HepG2 (cell line): ENCODE measurements at regions not wholly inside any gene's neighbourhood (a gene's known extent, or its start where the extent isn't known, plus 50 kb on each side); places are given as distances from the start of the nearest gene placed in this dataset.

Experiments used
- ATAC-seq: fragments of 200-7000 bp; cut with Tn5 transposase; 3 replicates; pipeline ENCODE4 v1.9.1; 2020; ENCODE audit warnings: mild to moderate bottlenecking, moderate library complexity
- BruUV-seq: library from RNA; stranded (reverse); fragments of 400-500 nt; replicated peaks from 2 replicates; lab custom pipeline; 2021; lab: Mats Ljungman, UMichigan
- CTCF ChIA-PET: fragments of 300-600 bp; formaldehyde crosslinking; extraction: SDS; loops from one replicate; lab custom pipeline; 2021; ENCODE audit warnings: low total read pairs, inconsistent platforms, low intra/inter-chr PET ratio; lab: Yijun Ruan, JAX
- POLR2A ChIA-PET: fragments of 350-600 bp; sonication (Branson Sonifier 250); formaldehyde crosslinking; loops from one replicate; lab custom pipeline; 2020; ENCODE audit warnings: antibody characterized with exemption, inconsistent platforms; lab: Yijun Ruan, JAX
- DNase-seq: peaks from one replicate; pipeline ENCODE4 v3.0.0-alpha.2; 2015; ENCODE audit warnings: low spot score
- FAIRE-seq: peaks from 3 replicates; lab custom pipeline; 2011; peaks lifted over from hg19 to GRCh38; lab: Jason Lieb, UNC
- H2AFZ ChIP-seq: one replicate; pipeline ENCODE4 v1.6.1; 2011; ENCODE audit warnings: low read length, inconsistent platforms
- H3K27ac ChIP-seq: fragments of 300-600 bp; 3 replicates; pipeline ENCODE4 v1.8.0; 2011; ENCODE audit warnings: mixed run types, mild to moderate bottlenecking, mixed read lengths, low read length, inconsistent platforms; ENCODE audit not compliant: insufficient read depth; ENCODE audit errors: extremely low read length
- H3K27me3 ChIP-seq, 2 experiments: fragments of 200-600 bp in 1 of 2; 2 replicates in 1 of 2; 3 replicates in 1 of 2; pipeline versions ENCODE4 v1.6.0 to v1.8.0; 2011; ENCODE audit warnings: low read length in 2 of 2, mild to moderate bottlenecking in 2 of 2, moderate library complexity in 2 of 2, inconsistent platforms in 1 of 2; ENCODE audit not compliant: insufficient read depth in 2 of 2, control insufficient read depth in 1 of 2
- H3K36me3 ChIP-seq, 2 experiments: fragments of 200-600 bp in 1 of 2; replicated peaks in 1 of 2; 2 replicates in 1 of 2; 3 replicates in 1 of 2; pipeline versions ENCODE4 v1.5.1 to v1.8.0; 2011; ENCODE audit warnings: low read length in 2 of 2, inconsistent platforms in 1 of 2; ENCODE audit not compliant: insufficient read depth in 2 of 2, control insufficient read depth in 1 of 2
- H3K4me1 ChIP-seq: 2 replicates; pipeline ENCODE4 v1.5.1; 2012; ENCODE audit warnings: low read length, inconsistent platforms; ENCODE audit not compliant: insufficient read depth
- H3K4me2 ChIP-seq: 2 replicates; pipeline ENCODE4 v1.6.0; 2011; ENCODE audit warnings: low read depth, low read length, inconsistent platforms
- H3K4me3 ChIP-seq, 3 experiments: fragments of 200-600 bp in 1 of 3; sonication (generic), shearing (Covaris generic) in 1 of 3; replicated peaks in 1 of 3; 2 replicates each; pipeline ENCODE4 v1.5.1; 2011 to 2016; ENCODE audit warnings: low read length in 3 of 3, inconsistent platforms in 2 of 3, low read depth in 2 of 3, mild to moderate bottlenecking in 2 of 3, control low read depth in 1 of 3, mixed read lengths in 1 of 3; ENCODE audit not compliant: insufficient read depth in 1 of 3
- H3K79me2 ChIP-seq: one replicate; pipeline ENCODE4 v1.6.1; 2011; ENCODE audit warnings: low read length, inconsistent platforms; ENCODE audit not compliant: insufficient read depth
- H3K9ac ChIP-seq: 2 replicates; pipeline ENCODE4 v1.6.0; 2011; ENCODE audit warnings: mild to moderate bottlenecking, low read depth, low read length, inconsistent platforms; ENCODE audit not compliant: insufficient read depth
- H3K9me3 ChIP-seq: 2 replicates; pipeline ENCODE4 v1.5.1; 2012; ENCODE audit warnings: mild to moderate bottlenecking, low read length
- H4K20me1 ChIP-seq: 2 replicates; pipeline ENCODE4 v1.6.0; 2011; ENCODE audit warnings: inconsistent platforms, mild to moderate bottlenecking, low read length, moderate library complexity; ENCODE audit not compliant: insufficient read depth
- BRD4 ChIP-seq: sonication (generic); formaldehyde crosslinking; IDR thresholded peaks from 2 replicates; pipeline ENCODE4 v1.4.0; 2020; ENCODE audit warnings: missing genetic modification reagents
- CBFB ChIP-seq: sonication (generic); formaldehyde crosslinking; IDR thresholded peaks from 2 replicates; pipeline ENCODE4 v1.4.0; 2020; ENCODE audit warnings: missing genetic modification reagents
- HNRNPL ChIP-seq: fragments of 200-400 bp; formaldehyde crosslinking; IDR thresholded peaks from 2 replicates; pipeline ENCODE4 v1.6.1; 2017; ENCODE audit warnings: mild to moderate bottlenecking, low read depth, low read length
- MAX ChIP-seq: IDR thresholded peaks from 2 replicates; pipeline ENCODE4 v1.6.1; 2012; ENCODE audit warnings: inconsistent platforms
- NFATC3 ChIP-seq: sonication (generic); formaldehyde crosslinking; IDR thresholded peaks from 2 replicates; pipeline ENCODE4 v1.5.1; 2020; ENCODE audit warnings: mild to moderate bottlenecking, missing genetic modification reagents
- PHB2 ChIP-seq: fragments of 450-650 bp; IDR thresholded peaks from 2 replicates; pipeline ENCODE4 v1.6.1; 2018; ENCODE audit not compliant: partially characterized antibody
- RELA ChIP-seq: sonication (generic); formaldehyde crosslinking; IDR thresholded peaks from 2 replicates; pipeline ENCODE4 v1.4.0; 2020; ENCODE audit warnings: missing genetic modification reagents
- SRSF4 ChIP-seq: fragments of 200-400 bp; formaldehyde crosslinking; IDR thresholded peaks from one replicate; pipeline ENCODE4 v1.6.1; 2018; ENCODE audit warnings: mild to moderate bottlenecking, low read depth, low read length, moderate library complexity; ENCODE audit not compliant: poor library complexity, severe bottlenecking
- SYNCRIP ChIP-seq: fragments of 200-400 bp; formaldehyde crosslinking; IDR thresholded peaks from 2 replicates; pipeline ENCODE4 v1.6.1; 2018; ENCODE audit warnings: mild to moderate bottlenecking, low read depth, low read length; ENCODE audit not compliant: insufficient read depth
- TCF7L2 ChIP-seq: IDR thresholded peaks from 2 replicates; pipeline ENCODE4 v1.6.1; 2011; ENCODE audit warnings: mild to moderate bottlenecking, low read depth, low read length, moderate library complexity
- ZNF3 ChIP-seq: IDR thresholded peaks from 2 replicates; pipeline ENCODE4 v1.7.0; 2017; ENCODE audit warnings: inconsistent platforms
- ZNF460 ChIP-seq: sonication (generic); formaldehyde crosslinking; IDR thresholded peaks from 2 replicates; pipeline ENCODE4 v1.5.1; 2020; ENCODE audit warnings: missing genetic modification reagents, mild to moderate bottlenecking, borderline replicate concordance
- ZNF563 ChIP-seq: sonication (generic); formaldehyde crosslinking; IDR thresholded peaks from 2 replicates; pipeline ENCODE4 v1.8.0; 2022; ENCODE audit warnings: mild to moderate bottlenecking, moderate library complexity, missing genetic modification reagents
- ZNF629 ChIP-seq: sonication (generic); formaldehyde crosslinking; conservative IDR thresholded peaks from 2 replicates; pipeline ENCODE4 v1.5.0; 2020; ENCODE audit warnings: missing genetic modification reagents
- ZNF687 ChIP-seq: sonication (generic); formaldehyde crosslinking; IDR thresholded peaks from 2 replicates; pipeline ENCODE4 v1.5.1; 2020; ENCODE audit warnings: mild to moderate bottlenecking, missing genetic modification reagents, moderate library complexity
- ZNF737 ChIP-seq: sonication (generic); formaldehyde crosslinking; IDR thresholded peaks from 2 replicates; pipeline ENCODE4 v1.5.0; 2020; ENCODE audit warnings: missing genetic modification reagents, mild to moderate bottlenecking, borderline replicate concordance
- ZNF776 ChIP-seq: sonication (generic); formaldehyde crosslinking; IDR thresholded peaks from 2 replicates; pipeline ENCODE4 v1.4.0; 2020; ENCODE audit warnings: mild to moderate bottlenecking, missing genetic modification reagents
- WGBS: methylation state at CpG from one replicate; pipeline ENCODE4 v1.1.6; 2017; ENCODE audit warnings: low lambda C conversion rate; 5-methylcytosine and 5-hydroxymethylcytosine counted together
- in situ Hi-C: cut with HindIII; loops from 2 replicates; pipeline ENCODE4 v1.10.0; 2017; ENCODE audit warnings: low pct_unique_long_range_greater_than_20kb; ENCODE audit not compliant: extremely low pct_ligation_motif_present
- intact Hi-C: fragments of 100-400 bp; cut with micrococcal nuclease; formaldehyde crosslinking; loops from one replicate; pipeline ENCODE4 v1.10.0; 2022; ENCODE audit not compliant: unreplicated experiment

- Histone ChIP-seq H3K36me3 (no peaks in the 10 kb centered on the region), H3K9ac (no peak overlapping the region), H3K27ac (no peak overlapping the region), H3K4me3 (no peak overlapping the region), H3K9me3 (no peaks in the 10 kb centered on the region), H3K4me2 (no peak overlapping the region), H3K79me2 (no peaks in the 10 kb centered on the region), H3K27me3 (no peaks in the 10 kb centered on the region), H2AFZ (no peak overlapping the region), H4K20me1 (no peaks in the 10 kb centered on the region), H3K4me1 (no peaks in the 10 kb centered on the region)
- ChIA-PET POLR2A (no interaction called here), CTCF (no interaction called here)
- DNase-seq (no peak), ATAC-seq (no peak), FAIRE-seq (no peak)
- in situ Hi-C loops, result no loop called here
- no peak for TF ChIP-seq CBFB (CRISPR knock-in tag)
- no peak for TF ChIP-seq NFATC3 (CRISPR knock-in tag)
- TF ChIP-seq ZNF776, result no peak
- TF ChIP-seq ZNF737 (CRISPR knock-in tag), result no peak
- no peak for TF ChIP-seq SYNCRIP
- no peak for TF ChIP-seq RELA (CRISPR knock-in tag)
- no peak for TF ChIP-seq ZNF460 (CRISPR knock-in tag)
- TF ChIP-seq TCF7L2, result no peak
- no peak for TF ChIP-seq MAX
- BruUV-seq, result no TSS peak
- intact Hi-C loops, result no loop called here
Measured at GRCh38 chr6:98711380-98711779, 123.0 kb upstream of the POU3F2 start.

GRCh38 chr6:98716341-98716740 lies 118.0 kb upstream of the POU3F2 start:
- no peak; the same call in 1 of the 3 replicates for ATAC-seq
- H3K79me2 ChIP-seq, result no peaks in the 10 kb centered on the region
- CTCF ChIA-PET, result no interaction called here
- H3K4me3 ChIP-seq, result no peak overlapping the region
- H3K36me3 ChIP-seq, result no peaks in the 10 kb centered on the region
- no peaks in the 10 kb centered on the region for H3K27me3 ChIP-seq
- no TSS peak for BruUV-seq
- no peak overlapping the region for H2AFZ ChIP-seq
- H3K9me3 ChIP-seq, result no peaks in the 10 kb centered on the region
- intact Hi-C loops (no loop called here), in situ Hi-C loops (no loop called here)
- FAIRE-seq, result no peak
- H4K20me1 ChIP-seq, result no peaks in the 10 kb centered on the region
- POLR2A ChIA-PET, result no interaction called here
- H3K4me1 ChIP-seq, result no peaks in the 10 kb centered on the region
- WGBS, result 19% methylated on average over 8 of the region's 8 CpGs
- H3K9ac ChIP-seq, result no peak overlapping the region
- H3K27ac ChIP-seq, result no peak overlapping the region
- H3K4me2 ChIP-seq, result no peak overlapping the region
- DNase-seq, result peak; percentile 1
- no peak for TF ChIP-seq HNRNPL
- no peak for TF ChIP-seq BRD4 (CRISPR knock-in tag)
- no peak for TF ChIP-seq SRSF4
- TF ChIP-seq ZNF629 (CRISPR knock-in tag), result no peak
- no peak for TF ChIP-seq PHB2
- no peak for TF ChIP-seq ZNF3 (CRISPR knock-in tag)
- no peak for TF ChIP-seq ZNF563 (CRISPR knock-in tag)
- no peak for TF ChIP-seq ZNF687
- no peak for TF ChIP-seq TCF7L2
